Skin epidermis (tissue), 12 donors: ENCODE measurements at regions not wholly inside any gene's neighbourhood (a gene's known extent, or its start where the extent isn't known, plus 50 kb on each side); places are given as distances from the start of the nearest gene placed in this dataset.

Source experiments
- H3K27ac ChIP-seq, 21 experiments: fragments of 200-600 bp; sonication (generic) in 11 of 21; one replicate each; pipeline ENCODE4 v1.5.0; 2020; ENCODE audit warnings: mild to moderate bottlenecking in 3 of 21, inconsistent platforms in 2 of 21, moderate library complexity in 2 of 21
- H3K4me3 ChIP-seq, 7 experiments: fragments of 200-600 bp; sonication (generic) in 2 of 7; one replicate each; pipeline ENCODE4 v1.5.0; 2020; ENCODE audit warnings: inconsistent platforms in 2 of 7, mild to moderate bottlenecking in 2 of 7, moderate library complexity in 1 of 7

GRCh38 chr5:18074961-18075360, 440.7 kb downstream of the TAF11L14 start:
- no peak overlapping the region for H3K4me3 ChIP-seq
- no peak overlapping the region for H3K27ac ChIP-seq

- H3K27ac ChIP-seq, result no peak overlapping the region
- H3K4me3 ChIP-seq, result no peak overlapping the region
Measured at GRCh38 chr5:18078157-18078556, 443.9 kb downstream of the TAF11L14 start.

- Histone ChIP-seq H3K4me3 (no peak overlapping the region), H3K27ac (no peak overlapping the region)
Measured at GRCh38 chr5:18079831-18080230, 445.6 kb downstream of the TAF11L14 start.

- H3K27ac ChIP-seq, result no peak overlapping the region
- H3K4me3 ChIP-seq, result no peak overlapping the region
Measured at GRCh38 chr5:18088020-18088579, 453.8 kb downstream of the TAF11L14 start.

GRCh38 chr5:18090177-18090576, 455.9 kb downstream of the TAF11L14 start:
- Histone ChIP-seq H3K4me3 (no peak overlapping the region), H3K27ac (no peak overlapping the region)

GRCh38 chr5:18091142-18091541, 456.9 kb downstream of the TAF11L14 start:
- Histone ChIP-seq H3K27ac (no peak overlapping the region), H3K4me3 (no peak overlapping the region)

GRCh38 chr5:18091758-18092157, 457.5 kb downstream of the TAF11L14 start:
- H3K4me3 ChIP-seq, result no peak overlapping the region

GRCh38 chr5:18095061-18095460, 460.8 kb downstream of the TAF11L14 start:
- no peak overlapping the region for H3K4me3 ChIP-seq
- H3K27ac ChIP-seq, result no peak overlapping the region

More at GRCh38 chr5:18091758-18092157, 457.5 kb downstream of the TAF11L14 start:
- H3K27ac ChIP-seq, result no peak overlapping the region

- no peak overlapping the region for H3K4me3 ChIP-seq
- H3K27ac ChIP-seq, result no peak overlapping the region
Measured at GRCh38 chr5:18097817-18098216, 463.6 kb downstream of the TAF11L14 start.

- no peak overlapping the region for H3K4me3 ChIP-seq
- no peak overlapping the region for H3K27ac ChIP-seq
Measured at GRCh38 chr5:18098691-18099090, 464.4 kb downstream of the TAF11L14 start.

GRCh38 chr5:18099261-18099660, 465.0 kb downstream of the TAF11L14 start:
- Histone ChIP-seq H3K4me3 (no peak overlapping the region), H3K27ac (no peak overlapping the region)

GRCh38 chr5:18101532-18101931, 467.3 kb downstream of the TAF11L14 start:
- Histone ChIP-seq H3K4me3 (no peak overlapping the region), H3K27ac (no peak overlapping the region)

- H3K27ac ChIP-seq, result no peak overlapping the region
Measured at GRCh38 chr5:18102733-18103132, 468.5 kb downstream of the TAF11L14 start.

GRCh38 chr5:18105449-18105848, 471.2 kb downstream of the TAF11L14 start:
- Histone ChIP-seq H3K27ac (no peak overlapping the region), H3K4me3 (no peak overlapping the region)

More at GRCh38 chr5:18102733-18103132, 468.5 kb downstream of the TAF11L14 start:
- H3K4me3 ChIP-seq, result no peak overlapping the region

- Histone ChIP-seq H3K27ac (no peak overlapping the region), H3K4me3 (no peak overlapping the region)
Measured at GRCh38 chr5:18111906-18112465, 477.7 kb downstream of the TAF11L14 start.

GRCh38 chr5:18113721-18114120, 479.5 kb downstream of the TAF11L14 start:
- no peak overlapping the region for H3K27ac ChIP-seq
- H3K4me3 ChIP-seq, result no peak overlapping the region

GRCh38 chr5:18114151-18114757, 480.0 kb downstream of the TAF11L14 start:
- H3K4me3 ChIP-seq, result no peak overlapping the region
- H3K27ac ChIP-seq, result no peak overlapping the region

- Histone ChIP-seq H3K4me3 (no peak overlapping the region), H3K27ac (no peak overlapping the region)
Measured at GRCh38 chr5:18117968-18118367, 483.7 kb downstream of the TAF11L14 start.

GRCh38 chr5:18119156-18119785, 485.0 kb downstream of the TAF11L14 start:
- H3K4me3 ChIP-seq, result no peak overlapping the region

GRCh38 chr5:18141222-18141621, 507.0 kb downstream of the TAF11L14 start:
- no peak overlapping the region for H3K27ac ChIP-seq
- no peak overlapping the region for H3K4me3 ChIP-seq

More at GRCh38 chr5:18119156-18119785, 485.0 kb downstream of the TAF11L14 start:
- H3K27ac ChIP-seq, result no peak overlapping the region

GRCh38 chr5:18142831-18143230, 508.6 kb downstream of the TAF11L14 start:
- Histone ChIP-seq H3K27ac (no peak overlapping the region), H3K4me3 (no peak overlapping the region)
